ENCODE measurements at regions not wholly inside any gene's neighbourhood (a gene's known extent, or its start where the extent isn't known, plus 50 kb on each side); places are given as distances from the start of the nearest gene placed in this dataset.

GRCh38 chr6:132244744-132245143, 156.5 kb downstream of the MOXD1 start:
- TF ChIP-seq CTCF (IDR thresholded peaks at IDR 0.05) (no peak), EZH2 (IDR thresholded peaks at IDR 0.05; ENCODE audit: borderline replicate concordance, insufficient read depth, low read depth, low read length, poor library complexity, severe bottlenecking) (no peak)

All from B cell (primary cell).